ENCODE measurements at regions not wholly inside any gene's neighbourhood (a gene's known extent, or its start where the extent isn't known, plus 50 kb on each side); places are given as distances from the start of the nearest gene placed in this dataset.

DNA sequence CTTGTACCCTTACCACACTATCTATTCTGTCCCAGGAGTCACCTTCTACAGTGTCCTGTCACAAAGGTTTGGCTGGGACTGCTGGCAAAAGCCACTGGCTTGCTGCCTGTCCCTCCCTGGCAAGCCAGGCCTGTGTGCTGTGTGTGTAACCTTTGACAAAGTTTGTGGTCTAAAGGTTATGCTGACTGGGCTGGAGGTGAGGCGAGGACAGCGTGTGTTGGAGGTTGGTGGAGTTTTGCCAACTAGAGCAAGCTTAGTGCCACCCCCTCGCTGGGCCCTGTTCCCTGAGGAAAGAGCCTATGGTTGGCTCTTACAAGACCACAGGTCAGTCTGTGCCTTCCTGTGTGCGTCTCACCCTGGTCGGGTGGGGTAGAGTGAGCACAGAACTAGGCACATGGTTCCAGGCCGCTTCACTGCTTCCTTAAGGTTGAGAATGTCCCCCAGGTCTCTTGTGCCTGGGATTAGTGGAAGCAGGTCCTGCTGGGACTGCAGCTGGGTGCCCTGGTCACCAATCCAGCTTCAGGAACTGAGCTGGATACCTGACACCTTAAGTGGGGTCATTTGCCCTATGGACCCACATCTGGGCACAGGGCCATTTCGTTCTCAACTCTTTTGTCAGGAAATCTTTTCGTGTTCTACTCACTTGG is 152.2 kb downstream of the GADD45G start:
- H3K4me3 Mint-ChIP-seq (ENCODE audit: unreplicated experiment): no peak overlapping the region
- H3K4me1 Mint-ChIP-seq (ENCODE audit: unreplicated experiment): no peaks in the 10 kb centered on the region
- TF ChIP-seq, protein P1, sequence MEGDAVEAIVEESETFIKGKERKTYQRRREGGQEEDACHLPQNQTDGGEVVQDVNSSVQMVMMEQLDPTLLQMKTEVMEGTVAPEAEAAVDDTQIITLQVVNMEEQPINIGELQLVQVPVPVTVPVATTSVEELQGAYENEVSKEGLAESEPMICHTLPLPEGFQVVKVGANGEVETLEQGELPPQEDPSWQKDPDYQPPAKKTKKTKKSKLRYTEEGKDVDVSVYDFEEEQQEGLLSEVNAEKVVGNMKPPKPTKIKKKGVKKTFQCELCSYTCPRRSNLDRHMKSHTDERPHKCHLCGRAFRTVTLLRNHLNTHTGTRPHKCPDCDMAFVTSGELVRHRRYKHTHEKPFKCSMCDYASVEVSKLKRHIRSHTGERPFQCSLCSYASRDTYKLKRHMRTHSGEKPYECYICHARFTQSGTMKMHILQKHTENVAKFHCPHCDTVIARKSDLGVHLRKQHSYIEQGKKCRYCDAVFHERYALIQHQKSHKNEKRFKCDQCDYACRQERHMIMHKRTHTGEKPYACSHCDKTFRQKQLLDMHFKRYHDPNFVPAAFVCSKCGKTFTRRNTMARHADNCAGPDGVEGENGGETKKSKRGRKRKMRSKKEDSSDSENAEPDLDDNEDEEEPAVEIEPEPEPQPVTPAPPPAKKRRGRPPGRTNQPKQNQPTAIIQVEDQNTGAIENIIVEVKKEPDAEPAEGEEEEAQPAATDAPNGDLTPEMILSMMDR (IDR thresholded peaks at IDR 0.05): no peak
- no peak for DNase-seq (ENCODE audit: extremely low spot score, unreplicated experiment)
- H3K36me3 Mint-ChIP-seq (ENCODE audit: unreplicated experiment): no peaks in the 10 kb centered on the region
- H3K9me3 Mint-ChIP-seq (ENCODE audit: unreplicated experiment): peaks cover 4% of the 10 kb centered on the region
- H3K27ac Mint-ChIP-seq (ENCODE audit: unreplicated experiment): no peak overlapping the region
- H3K27me3 Mint-ChIP-seq (ENCODE audit: unreplicated experiment): no peaks in the 10 kb centered on the region

DNA sequence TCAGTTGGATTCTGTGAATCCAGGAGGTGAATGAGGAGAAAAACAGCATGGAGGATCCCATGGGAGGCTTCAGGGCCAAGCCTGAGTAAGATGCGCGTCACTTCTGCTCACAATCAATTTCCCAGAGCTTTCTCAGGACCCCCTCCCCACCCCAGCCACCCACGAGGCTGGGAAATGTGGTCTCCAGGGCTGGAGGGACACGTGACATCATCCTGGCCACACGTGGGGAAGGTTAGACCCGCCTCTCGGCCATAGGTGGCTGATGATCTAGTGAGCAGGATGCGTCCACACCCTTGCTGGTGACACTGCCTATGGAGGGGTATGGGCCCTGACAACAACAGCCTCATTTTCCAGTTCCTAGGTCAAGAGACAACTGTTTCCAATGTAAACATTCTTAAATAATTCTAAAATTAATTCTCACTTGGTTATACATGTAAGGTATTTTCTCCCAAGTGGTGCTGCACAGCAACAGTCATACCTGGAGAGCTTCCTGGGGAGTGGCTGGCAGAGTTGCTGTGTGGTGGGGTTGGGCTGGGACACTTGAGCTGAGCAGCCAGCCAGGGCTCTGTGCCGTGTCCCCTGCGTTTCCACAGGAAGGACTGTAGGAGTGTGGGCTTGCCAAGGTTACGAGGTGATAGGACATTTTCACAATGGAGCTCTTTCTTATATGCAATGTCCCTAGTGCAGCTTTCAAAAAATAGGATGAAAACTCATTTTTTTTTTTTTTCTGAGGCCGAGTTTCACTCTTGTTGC is 153.1 kb downstream of the GADD45G start:
- H3K27me3 Mint-ChIP-seq (ENCODE audit: unreplicated experiment): no peaks in the 10 kb centered on the region
- no peaks in the 10 kb centered on the region for H3K4me1 Mint-ChIP-seq (ENCODE audit: unreplicated experiment)
- H3K27ac Mint-ChIP-seq (ENCODE audit: unreplicated experiment): no peak overlapping the region
- no peak overlapping the region for H3K4me3 Mint-ChIP-seq (ENCODE audit: unreplicated experiment)
- TF ChIP-seq, protein P1 (IDR thresholded peaks at IDR 0.05): no peak
- H3K9me3 Mint-ChIP-seq (ENCODE audit: unreplicated experiment): peaks cover 4% of the 10 kb centered on the region
- no peak for DNase-seq (ENCODE audit: extremely low spot score, unreplicated experiment)
- H3K36me3 Mint-ChIP-seq (ENCODE audit: unreplicated experiment): no peaks in the 10 kb centered on the region

DNA sequence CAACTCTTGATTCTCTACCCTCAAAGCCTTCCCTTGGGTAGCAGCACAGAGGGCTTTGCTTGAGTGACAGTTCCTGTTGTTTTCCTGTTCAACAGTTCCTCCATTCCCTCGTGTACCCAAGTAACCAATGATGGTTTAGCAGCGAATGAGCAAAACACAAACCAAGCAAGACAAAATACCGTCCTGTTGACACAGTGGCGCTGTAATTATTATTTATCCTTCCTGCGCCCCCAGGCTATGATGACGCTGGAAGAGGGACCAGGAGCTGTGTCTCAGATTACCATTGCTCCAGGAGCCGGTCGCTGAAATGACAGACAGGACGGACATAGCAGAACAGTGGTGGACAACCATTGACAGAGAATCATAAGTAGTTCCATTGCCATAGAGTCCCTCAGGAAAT is 154.8 kb downstream of the GADD45G start:
- no peaks in the 10 kb centered on the region for H3K36me3 Mint-ChIP-seq (ENCODE audit: unreplicated experiment)
- no peak overlapping the region for H3K27ac Mint-ChIP-seq (ENCODE audit: unreplicated experiment)
- peaks cover 4% of the 10 kb centered on the region for H3K9me3 Mint-ChIP-seq (ENCODE audit: unreplicated experiment)
- DNase-seq (ENCODE audit: extremely low spot score, unreplicated experiment): no peak
- H3K4me3 Mint-ChIP-seq (ENCODE audit: unreplicated experiment): no peak overlapping the region
- no peaks in the 10 kb centered on the region for H3K4me1 Mint-ChIP-seq (ENCODE audit: unreplicated experiment)
- no peaks in the 10 kb centered on the region for H3K27me3 Mint-ChIP-seq (ENCODE audit: unreplicated experiment)
- TF ChIP-seq, protein P1 (IDR thresholded peaks at IDR 0.05): no peak

DNA sequence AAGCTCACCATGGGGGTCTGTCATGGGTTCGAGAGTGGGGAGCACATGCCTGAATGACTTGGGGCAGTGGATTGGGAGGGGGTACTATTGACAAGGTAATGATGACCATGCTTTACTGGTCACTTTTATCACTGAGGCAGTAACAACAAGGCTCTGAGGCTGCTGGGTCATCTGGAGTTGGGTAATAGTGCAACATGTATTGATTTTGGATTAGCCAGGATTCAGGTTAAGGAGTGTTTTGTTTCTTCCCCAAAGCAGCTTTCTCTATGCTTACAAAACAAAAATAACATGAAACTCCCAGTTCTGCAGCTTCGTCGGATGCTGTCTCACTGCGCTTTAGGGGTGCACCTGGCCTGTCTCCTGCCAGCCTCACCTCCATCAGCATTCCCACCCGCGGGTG is 155.3 kb downstream of the GADD45G start:
- Mint-ChIP-seq H3K27ac (ENCODE audit: unreplicated experiment) (no peak overlapping the region), H3K4me1 (ENCODE audit: unreplicated experiment) (no peaks in the 10 kb centered on the region), H3K9me3 (ENCODE audit: unreplicated experiment) (peaks cover 4% of the 10 kb centered on the region), H3K36me3 (ENCODE audit: unreplicated experiment) (no peaks in the 10 kb centered on the region), H3K4me3 (ENCODE audit: unreplicated experiment) (no peak overlapping the region), H3K27me3 (ENCODE audit: unreplicated experiment) (no peaks in the 10 kb centered on the region)
- DNase-seq (ENCODE audit: extremely low spot score, unreplicated experiment): no peak
- TF ChIP-seq, protein P1 (IDR thresholded peaks at IDR 0.05): no peak

DNA sequence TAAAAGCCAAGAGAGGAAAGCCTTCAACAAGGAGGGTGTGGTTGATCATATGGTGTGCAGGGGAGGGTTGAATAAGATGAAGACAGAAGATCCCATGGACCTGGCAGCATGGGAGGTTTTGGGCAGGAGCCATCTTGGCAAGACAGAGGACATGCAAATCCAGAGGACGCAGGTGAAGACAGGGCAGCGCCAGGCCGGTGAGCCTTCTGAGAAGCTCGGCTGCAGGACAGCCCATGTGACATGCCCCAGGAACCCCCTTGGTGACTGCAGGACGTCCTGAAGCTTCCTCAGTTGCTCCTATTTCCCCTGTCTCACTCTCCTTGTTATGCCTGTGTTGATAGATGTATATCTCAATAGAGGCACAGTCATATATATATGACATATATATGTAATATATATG is 159.4 kb downstream of the GADD45G start:
- Mint-ChIP-seq H3K36me3 (ENCODE audit: unreplicated experiment) (no peaks in the 10 kb centered on the region), H3K27ac (ENCODE audit: unreplicated experiment) (no peak overlapping the region), H3K4me1 (ENCODE audit: unreplicated experiment) (no peaks in the 10 kb centered on the region), H3K9me3 (ENCODE audit: unreplicated experiment) (peaks cover 4% of the 10 kb centered on the region), H3K4me3 (ENCODE audit: unreplicated experiment) (no peak overlapping the region), H3K27me3 (ENCODE audit: unreplicated experiment) (no peaks in the 10 kb centered on the region)
- DNase-seq (ENCODE audit: extremely low spot score, unreplicated experiment): no peak
- TF ChIP-seq, protein P1 (IDR thresholded peaks at IDR 0.05): no peak
